Mesendoderm (in vitro differentiated cells): ENCODE measurements at regions not wholly inside any gene's neighbourhood (a gene's known extent, or its start where the extent isn't known, plus 50 kb on each side); places are given as distances from the start of the nearest gene placed in this dataset.
"Not testable (repeated sequence)": the region's sequence is repeated elsewhere in the genome, so short reads cannot be mapped to it uniquely, and the experiment has no call there.

Source experiments
- DNase-seq: peaks from one replicate; pipeline ENCODE4 v3.0.0; 2013
- H2AK5ac ChIP-seq: 2 replicates; pipeline ENCODE4 v1.6.1; 2013; ENCODE audit warnings: low read length, inconsistent platforms
- H2BK120ac ChIP-seq: 2 replicates; pipeline ENCODE4 v1.6.1; 2013; ENCODE audit warnings: low read depth, mild to moderate bottlenecking, low read length, moderate library complexity, mixed read lengths
- H2BK15ac ChIP-seq: replicated peaks from 2 replicates; pipeline ENCODE4 v1.6.1; 2013; ENCODE audit warnings: low read depth, mild to moderate bottlenecking, moderate library complexity
- H2BK5ac ChIP-seq: 2 replicates; pipeline ENCODE4 v1.6.1; 2013; ENCODE audit warnings: low read length, inconsistent platforms
- H3K18ac ChIP-seq: 2 replicates; pipeline ENCODE4 v1.6.1; 2013; ENCODE audit warnings: mild to moderate bottlenecking, low read length, mixed read lengths
- H3K23ac ChIP-seq: one replicate; pipeline ENCODE4 v1.6.1; 2013; ENCODE audit warnings: low read length
- H3K27ac ChIP-seq: 2 replicates; pipeline ENCODE4 v1.5.1; 2013; ENCODE audit warnings: low read depth, mild to moderate bottlenecking, inconsistent platforms, low read length, moderate library complexity
- H3K27me3 ChIP-seq: 2 replicates; pipeline ENCODE4 v1.6.1; 2013; ENCODE audit warnings: low read length, control low read depth, mild to moderate bottlenecking, inconsistent platforms; ENCODE audit not compliant: insufficient read depth, poor library complexity
- H3K36me3 ChIP-seq: 2 replicates; pipeline ENCODE4 v1.6.1; 2013; ENCODE audit warnings: low read length, inconsistent platforms; ENCODE audit not compliant: control insufficient read depth, insufficient read depth
- H3K4ac ChIP-seq: one replicate; pipeline ENCODE4 v1.6.1; 2013; ENCODE audit warnings: low read depth, mild to moderate bottlenecking, low read length, moderate library complexity
- H3K4me1 ChIP-seq: 2 replicates; pipeline ENCODE4 v1.6.1; 2013; ENCODE audit warnings: low read depth, low read length, inconsistent platforms; ENCODE audit not compliant: control insufficient read depth
- H3K4me2 ChIP-seq: 2 replicates; pipeline ENCODE4 v1.6.1; 2013; ENCODE audit warnings: low read length
- H3K4me3 ChIP-seq: 2 replicates; pipeline ENCODE4 v1.5.1; 2013; ENCODE audit warnings: mild to moderate bottlenecking, low read length
- H3K56ac ChIP-seq: one replicate; pipeline ENCODE4 v1.6.1; 2013; ENCODE audit warnings: low read length
- H3K79me1 ChIP-seq: 2 replicates; pipeline ENCODE4 v1.6.1; 2013; ENCODE audit warnings: low read length, inconsistent platforms
- H3K79me2 ChIP-seq: 2 replicates; pipeline ENCODE4 v1.6.1; 2013; ENCODE audit warnings: mild to moderate bottlenecking, low read length; ENCODE audit not compliant: control insufficient read depth, insufficient read depth
- H3K9ac ChIP-seq: 2 replicates; pipeline ENCODE4 v1.6.1; 2013; ENCODE audit warnings: low read length, inconsistent platforms
- H4K5ac ChIP-seq: one replicate; pipeline ENCODE4 v1.6.1; 2013; ENCODE audit warnings: low read length
- H4K8ac ChIP-seq: one replicate; pipeline ENCODE4 v1.6.1; 2013; ENCODE audit warnings: low read depth, mild to moderate bottlenecking, control low read depth, low read length, moderate library complexity
- WGBS: extraction: QIAGEN DNeasy Blood & Tissue Kit; methylation state at CpG from one replicate; pipeline ENCODE4 v1.1.7; 2013; ENCODE audit warnings: low lambda C conversion rate, missing lambda C conversion rate; ENCODE audit not compliant: insufficient coverage; ENCODE audit errors: extremely low coverage; 5-methylcytosine and 5-hydroxymethylcytosine counted together

DNA sequence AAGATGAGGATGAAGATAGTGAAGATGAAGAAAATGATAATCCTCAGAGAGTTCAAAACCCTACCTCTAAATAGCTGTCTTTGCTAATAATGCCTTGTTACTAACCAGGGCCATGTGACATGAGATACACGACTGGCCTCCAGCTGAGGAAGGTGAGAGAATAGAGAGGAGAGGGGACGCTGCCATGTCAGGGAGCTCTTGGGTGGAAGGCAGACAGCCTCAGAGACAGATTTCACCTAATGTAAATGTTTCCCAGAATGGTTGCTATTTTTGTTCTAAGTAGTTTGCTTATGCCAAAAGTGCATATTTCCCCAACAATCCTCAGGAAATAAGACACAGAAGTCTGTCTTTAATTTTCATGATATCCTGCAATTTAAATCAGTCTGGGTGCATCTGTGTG lies 138.4 kb downstream of the ELOVL4 start:
- no CpG with 5 or more reads among the region's 2 CpGs for WGBS
- H2BK15ac ChIP-seq, result no peak overlapping the region
- H3K27ac ChIP-seq, result no peak overlapping the region

DNA sequence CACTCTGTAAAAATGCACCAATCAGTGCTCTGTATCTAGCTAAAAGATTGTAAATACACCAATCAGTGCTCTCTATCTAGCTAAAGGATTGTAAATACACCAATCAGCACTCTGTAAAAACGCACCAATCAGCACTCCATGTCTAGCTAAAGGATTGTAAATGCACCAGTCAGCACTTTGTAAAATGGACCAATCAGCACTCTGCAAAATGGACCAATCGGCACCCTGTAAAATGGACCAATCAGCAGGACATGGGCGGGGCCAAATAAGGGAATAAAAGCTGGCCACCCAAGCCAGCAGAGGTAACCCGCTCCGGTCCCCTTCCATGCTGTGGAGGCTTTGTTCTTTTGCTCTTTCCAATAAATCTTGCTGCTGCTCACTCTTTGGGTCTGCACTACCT lies 140.7 kb downstream of the ELOVL4 start:
- WGBS, result no CpG with 5 or more reads among the region's 5 CpGs
- H3K79me1 ChIP-seq, H4K5ac ChIP-seq, H3K27me3 ChIP-seq, H3K27ac ChIP-seq, H2BK120ac ChIP-seq, H4K8ac ChIP-seq, H2BK5ac ChIP-seq, H3K36me3 ChIP-seq, H3K18ac ChIP-seq, DNase-seq, H2BK15ac ChIP-seq, H2AK5ac ChIP-seq, H3K4me2 ChIP-seq, H3K23ac ChIP-seq, H3K56ac ChIP-seq, H3K4me3 ChIP-seq, H3K4ac ChIP-seq, H3K9ac ChIP-seq, H3K4me1 ChIP-seq, H3K79me2 ChIP-seq: not testable (repeated sequence)

More for the DNA sequence above, 138.4 kb downstream of the ELOVL4 start:
- Histone ChIP-seq H3K4me3 (no peak overlapping the region), H4K8ac (no peak overlapping the region), H3K79me2 (no peaks in the 10 kb centered on the region), H3K4me2 (no peak overlapping the region), H3K4ac (no peak overlapping the region), H4K5ac (no peak overlapping the region), H3K79me1 (no peaks in the 10 kb centered on the region), H3K36me3 (no peaks in the 10 kb centered on the region), H3K56ac (no peak overlapping the region), H3K9ac (no peak overlapping the region), H2BK5ac (no peak overlapping the region), H3K4me1 (no peaks in the 10 kb centered on the region), H2AK5ac (no peak overlapping the region), H3K18ac (no peak overlapping the region), H3K23ac (no peak overlapping the region), H2BK120ac (no peak overlapping the region), H3K27me3 (no peaks in the 10 kb centered on the region)
- DNase-seq, result no peak

DNA sequence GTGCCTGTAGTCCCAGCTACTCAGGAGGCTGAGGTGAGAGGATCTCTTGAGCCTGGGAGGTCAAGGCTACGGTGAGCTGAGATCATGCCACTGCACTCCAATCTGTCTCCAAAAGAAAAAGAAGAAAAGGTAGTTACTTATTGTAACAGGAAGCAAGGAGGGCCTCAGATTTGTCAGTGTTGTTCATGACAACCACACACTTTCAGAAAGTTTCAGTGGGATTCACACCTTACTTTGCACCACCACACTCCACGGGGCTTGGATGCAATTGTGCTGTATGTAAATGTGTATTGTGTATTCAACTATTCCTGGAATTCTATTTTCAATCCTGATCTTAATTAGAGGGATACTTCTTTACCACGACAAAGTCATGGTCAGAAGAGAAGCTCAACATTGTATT lies 142.6 kb downstream of the ELOVL4 start:
- DNase-seq, result no peak
- H3K9ac ChIP-seq, result no peak overlapping the region
- no CpG with 5 or more reads among the region's 3 CpGs for WGBS
- H2BK5ac ChIP-seq, result no peak overlapping the region
- H4K5ac ChIP-seq, result no peak overlapping the region
- no peak overlapping the region for H3K4me3 ChIP-seq
- no peak overlapping the region for H3K4me2 ChIP-seq
- no peaks in the 10 kb centered on the region for H3K4me1 ChIP-seq
- no peaks in the 10 kb centered on the region for H3K79me2 ChIP-seq
- H3K36me3 ChIP-seq, result no peaks in the 10 kb centered on the region
- H4K8ac ChIP-seq, result no peak overlapping the region
- H2BK15ac ChIP-seq, result no peak overlapping the region
- H3K56ac ChIP-seq, result no peak overlapping the region
- no peak overlapping the region for H3K23ac ChIP-seq
- no peaks in the 10 kb centered on the region for H3K79me1 ChIP-seq
- no peaks in the 10 kb centered on the region for H3K27me3 ChIP-seq
- H2AK5ac ChIP-seq, result no peak overlapping the region
- H3K27ac ChIP-seq, result no peak overlapping the region
- no peak overlapping the region for H3K18ac ChIP-seq
- no peak overlapping the region for H2BK120ac ChIP-seq
- no peak overlapping the region for H3K4ac ChIP-seq

GRCh38 chr6:79803917-79804316 lies 143.4 kb downstream of the ELOVL4 start:
- no peak overlapping the region for H4K8ac ChIP-seq
- no peak overlapping the region for H2BK120ac ChIP-seq
- no peak for DNase-seq
- no peak overlapping the region for H3K18ac ChIP-seq
- H3K4me2 ChIP-seq, result no peak overlapping the region
- no peak overlapping the region for H3K9ac ChIP-seq
- H3K4me1 ChIP-seq, result no peaks in the 10 kb centered on the region
- no peak overlapping the region for H3K23ac ChIP-seq
- no peaks in the 10 kb centered on the region for H3K36me3 ChIP-seq
- H3K79me2 ChIP-seq, result no peaks in the 10 kb centered on the region
- no peaks in the 10 kb centered on the region for H3K27me3 ChIP-seq
- no peak overlapping the region for H3K4ac ChIP-seq
- no peak overlapping the region for H3K27ac ChIP-seq
- H2BK5ac ChIP-seq, result no peak overlapping the region
- H2BK15ac ChIP-seq, result no peak overlapping the region
- H3K4me3 ChIP-seq, result no peak overlapping the region
- no peak overlapping the region for H2AK5ac ChIP-seq
- H3K79me1 ChIP-seq, result no peaks in the 10 kb centered on the region
- H3K56ac ChIP-seq, result no peak overlapping the region
- H4K5ac ChIP-seq, result no peak overlapping the region

DNA sequence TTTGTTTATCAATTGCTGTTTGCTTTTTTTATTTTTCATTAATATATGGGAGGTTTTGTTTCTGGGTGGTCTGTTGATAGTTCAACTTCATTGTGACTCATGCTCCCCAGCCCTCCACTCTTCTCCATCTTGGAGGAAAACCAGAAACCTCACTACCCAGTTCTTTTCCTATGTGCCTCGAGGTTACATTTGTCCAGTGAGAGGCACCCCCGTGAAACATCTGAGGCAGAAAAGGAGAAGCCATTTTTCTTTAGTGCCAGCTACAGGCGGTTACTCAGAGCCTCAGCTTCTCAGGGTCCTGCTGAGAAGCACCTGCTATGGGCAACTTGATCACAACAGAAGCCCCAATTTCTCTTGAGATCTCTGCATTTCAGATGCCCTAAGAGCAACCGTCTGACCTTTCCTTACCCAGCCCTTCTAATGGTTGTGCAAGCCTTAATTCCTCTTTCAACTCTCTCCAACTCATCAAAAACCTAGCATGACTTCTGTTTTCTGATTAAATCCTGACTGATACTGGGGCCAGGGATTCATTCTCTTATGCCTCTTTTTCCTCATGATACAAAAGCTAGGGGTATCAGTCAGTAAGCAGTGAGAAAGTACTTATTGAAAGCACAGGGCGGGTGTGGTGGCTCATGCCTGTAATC lies 144.6 kb downstream of the ELOVL4 start:
- no peak overlapping the region for H3K23ac ChIP-seq
- no peak overlapping the region for H3K4me2 ChIP-seq
- H2BK120ac ChIP-seq, result no peak overlapping the region
- H3K79me2 ChIP-seq, result no peaks in the 10 kb centered on the region
- H3K27ac ChIP-seq, result no peak overlapping the region
- H3K18ac ChIP-seq, result no peak overlapping the region
- no peak for DNase-seq
- no CpG with 5 or more reads among the region's 5 CpGs for WGBS
- no peak overlapping the region for H3K4ac ChIP-seq
- H3K4me1 ChIP-seq, result no peaks in the 10 kb centered on the region
- H2BK15ac ChIP-seq, result no peak overlapping the region
- H3K27me3 ChIP-seq, result no peaks in the 10 kb centered on the region
- H3K56ac ChIP-seq, result no peak overlapping the region
- H2AK5ac ChIP-seq, result no peak overlapping the region
- no peak overlapping the region for H2BK5ac ChIP-seq
- H4K8ac ChIP-seq, result no peak overlapping the region
- H3K9ac ChIP-seq, result no peak overlapping the region
- H3K79me1 ChIP-seq, result no peaks in the 10 kb centered on the region
- H3K4me3 ChIP-seq, result no peak overlapping the region
- no peak overlapping the region for H4K5ac ChIP-seq
- H3K36me3 ChIP-seq, result no peaks in the 10 kb centered on the region

GRCh38 chr6:79801362-79801761 lies 146.0 kb downstream of the ELOVL4 start:
- DNase-seq, result no peak
- Histone ChIP-seq H3K4me3 (no peak overlapping the region), H3K79me1 (no peaks in the 10 kb centered on the region), H3K4me2 (no peak overlapping the region), H3K9ac (no peak overlapping the region), H3K27me3 (no peaks in the 10 kb centered on the region), H3K4me1 (no peaks in the 10 kb centered on the region), H4K8ac (no peak overlapping the region), H3K4ac (no peak overlapping the region), H4K5ac (no peak overlapping the region), H2BK5ac (no peak overlapping the region), H3K56ac (no peak overlapping the region), H3K23ac (no peak overlapping the region), H2BK15ac (no peak overlapping the region), H3K27ac (no peak overlapping the region), H2AK5ac (no peak overlapping the region), H3K36me3 (no peaks in the 10 kb centered on the region), H2BK120ac (no peak overlapping the region), H3K79me2 (no peaks in the 10 kb centered on the region), H3K18ac (no peak overlapping the region)
